Adrenal gland (tissue), 5 donors: ENCODE measurements at regions not wholly inside any gene's neighbourhood (a gene's known extent, or its start where the extent isn't known, plus 50 kb on each side); places are given as distances from the start of the nearest gene placed in this dataset.

Source experiments
- POLR2A ChIP-seq, 2 donors: fragments of 450-650 bp; IDR thresholded peaks; one replicate each; pipeline ENCODE4 v1.6.1; 2017; ENCODE audit warnings: antibody characterized with exemption in 2 of 2, mild to moderate bottlenecking in 2 of 2, moderate library complexity in 1 of 2
- TF ChIP-seq, protein P1 (sequence below), 6 experiments: fragments of 450-650 bp in 4 of 6; fragments of 200-600 bp in 2 of 6; sonication (generic) in 1 of 6; IDR thresholded peaks; 1 replicate in 5 of 6; 2 replicates in 1 of 6; pipeline versions ENCODE4 v1.5.1 to v1.8.0; 2016 to 2021; ENCODE audit warnings: antibody characterized with exemption in 6 of 6, mild to moderate bottlenecking in 2 of 6, moderate library complexity in 1 of 6
- donor health status: DM: no; HTN: no; CAD: no.

DNA sequence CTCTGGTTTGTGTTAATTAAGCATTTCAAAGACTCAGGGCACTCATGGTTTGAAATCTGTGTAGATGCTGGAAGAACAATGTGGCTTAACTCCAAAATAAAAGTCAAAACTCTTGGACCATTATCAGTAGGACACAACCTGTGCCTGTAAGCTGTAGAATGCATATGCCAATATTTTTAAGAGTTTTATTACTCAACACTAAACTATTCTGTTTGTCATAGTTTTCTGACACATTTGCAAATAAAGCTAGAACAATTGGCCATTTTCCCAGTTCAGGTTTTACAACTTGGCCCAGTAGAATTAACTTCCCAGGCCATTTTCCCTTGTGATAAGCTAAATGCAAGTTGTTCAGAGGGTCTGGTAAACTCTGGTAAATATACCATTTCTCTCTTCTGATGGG is 713.1 kb downstream of the CBLN2 start:
- TF ChIP-seq, protein P1, sequence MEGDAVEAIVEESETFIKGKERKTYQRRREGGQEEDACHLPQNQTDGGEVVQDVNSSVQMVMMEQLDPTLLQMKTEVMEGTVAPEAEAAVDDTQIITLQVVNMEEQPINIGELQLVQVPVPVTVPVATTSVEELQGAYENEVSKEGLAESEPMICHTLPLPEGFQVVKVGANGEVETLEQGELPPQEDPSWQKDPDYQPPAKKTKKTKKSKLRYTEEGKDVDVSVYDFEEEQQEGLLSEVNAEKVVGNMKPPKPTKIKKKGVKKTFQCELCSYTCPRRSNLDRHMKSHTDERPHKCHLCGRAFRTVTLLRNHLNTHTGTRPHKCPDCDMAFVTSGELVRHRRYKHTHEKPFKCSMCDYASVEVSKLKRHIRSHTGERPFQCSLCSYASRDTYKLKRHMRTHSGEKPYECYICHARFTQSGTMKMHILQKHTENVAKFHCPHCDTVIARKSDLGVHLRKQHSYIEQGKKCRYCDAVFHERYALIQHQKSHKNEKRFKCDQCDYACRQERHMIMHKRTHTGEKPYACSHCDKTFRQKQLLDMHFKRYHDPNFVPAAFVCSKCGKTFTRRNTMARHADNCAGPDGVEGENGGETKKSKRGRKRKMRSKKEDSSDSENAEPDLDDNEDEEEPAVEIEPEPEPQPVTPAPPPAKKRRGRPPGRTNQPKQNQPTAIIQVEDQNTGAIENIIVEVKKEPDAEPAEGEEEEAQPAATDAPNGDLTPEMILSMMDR (IDR thresholded peaks at IDR 0.05): no peak
- no peak for TF ChIP-seq POLR2A (IDR thresholded peaks at IDR 0.05)
